LNCAP (cell line): ENCODE measurements at regions not wholly inside any gene's neighbourhood (a gene's known extent, or its start where the extent isn't known, plus 50 kb on each side); places are given as distances from the start of the nearest gene placed in this dataset.
A peak's percentile ranks its signal among the peaks of the same experiment; 100 is the strongest.

Experiments used
- TF ChIP-seq, protein P1 (sequence below): fragments of 450-650 bp; IDR thresholded peaks from 2 replicates; pipeline ENCODE4 v1.5.1; 2017; ENCODE audit warnings: mild to moderate bottlenecking

DNA sequence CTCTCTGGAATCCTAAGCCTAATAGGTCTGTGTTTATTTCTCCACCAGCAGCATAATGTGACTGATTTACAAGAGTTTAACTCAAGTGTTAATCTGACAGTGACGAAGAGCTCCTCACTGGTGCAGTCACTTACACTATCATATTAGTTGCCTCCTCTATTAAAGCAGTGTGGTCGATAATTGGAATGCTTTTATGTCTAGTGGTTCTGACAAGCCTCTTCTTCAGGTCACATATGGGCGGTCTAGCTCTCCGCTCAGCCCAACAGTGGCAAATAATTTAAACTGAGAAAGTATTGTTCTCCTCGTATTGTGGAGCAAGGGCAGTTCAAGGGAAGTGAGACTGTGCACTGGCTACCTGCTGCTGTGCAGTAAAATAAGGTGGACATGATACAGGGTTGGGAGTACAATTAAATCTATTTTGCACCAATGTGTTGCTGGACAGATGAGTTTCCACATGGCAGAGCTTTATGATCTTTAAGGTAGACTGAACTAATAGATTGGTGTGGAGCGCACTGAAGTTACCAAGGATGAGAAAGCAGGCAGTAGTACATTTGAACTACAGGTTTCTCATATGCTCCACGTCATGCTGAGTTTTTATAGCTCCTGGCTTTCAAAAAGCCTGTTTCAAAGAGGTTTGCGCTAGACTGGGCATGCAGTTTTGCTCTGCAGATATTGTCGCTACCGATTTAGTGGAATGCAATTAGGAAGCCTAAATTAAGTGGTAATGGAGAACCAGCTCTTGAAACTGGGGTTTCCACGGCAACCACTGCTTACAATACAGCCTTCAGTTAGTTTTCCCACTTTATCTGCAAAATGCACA lies 151.7 kb upstream of the POU3F3 start:
- TF ChIP-seq, protein P1, sequence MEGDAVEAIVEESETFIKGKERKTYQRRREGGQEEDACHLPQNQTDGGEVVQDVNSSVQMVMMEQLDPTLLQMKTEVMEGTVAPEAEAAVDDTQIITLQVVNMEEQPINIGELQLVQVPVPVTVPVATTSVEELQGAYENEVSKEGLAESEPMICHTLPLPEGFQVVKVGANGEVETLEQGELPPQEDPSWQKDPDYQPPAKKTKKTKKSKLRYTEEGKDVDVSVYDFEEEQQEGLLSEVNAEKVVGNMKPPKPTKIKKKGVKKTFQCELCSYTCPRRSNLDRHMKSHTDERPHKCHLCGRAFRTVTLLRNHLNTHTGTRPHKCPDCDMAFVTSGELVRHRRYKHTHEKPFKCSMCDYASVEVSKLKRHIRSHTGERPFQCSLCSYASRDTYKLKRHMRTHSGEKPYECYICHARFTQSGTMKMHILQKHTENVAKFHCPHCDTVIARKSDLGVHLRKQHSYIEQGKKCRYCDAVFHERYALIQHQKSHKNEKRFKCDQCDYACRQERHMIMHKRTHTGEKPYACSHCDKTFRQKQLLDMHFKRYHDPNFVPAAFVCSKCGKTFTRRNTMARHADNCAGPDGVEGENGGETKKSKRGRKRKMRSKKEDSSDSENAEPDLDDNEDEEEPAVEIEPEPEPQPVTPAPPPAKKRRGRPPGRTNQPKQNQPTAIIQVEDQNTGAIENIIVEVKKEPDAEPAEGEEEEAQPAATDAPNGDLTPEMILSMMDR = no peak

DNA sequence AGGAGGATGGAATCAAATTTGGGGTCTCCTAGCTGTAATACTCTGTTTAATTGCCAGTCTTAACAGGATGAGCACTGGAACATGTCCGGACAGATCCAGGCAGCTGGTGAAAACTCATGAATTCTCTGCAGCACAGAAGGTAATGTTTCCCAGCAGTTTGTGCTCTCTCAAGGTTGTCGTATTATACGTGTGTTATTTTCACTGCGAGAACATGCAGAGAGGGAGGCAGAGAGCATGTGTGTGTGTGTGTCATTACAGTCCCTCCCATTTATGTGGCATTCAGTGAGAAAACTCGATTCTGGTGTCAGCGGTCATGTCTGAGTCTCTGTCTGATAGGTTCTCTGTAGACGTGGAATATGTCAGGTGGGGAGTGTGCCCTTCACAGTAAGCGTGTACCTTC lies 150.2 kb upstream of the POU3F3 start:
- TF ChIP-seq, protein P1 = no peak

DNA sequence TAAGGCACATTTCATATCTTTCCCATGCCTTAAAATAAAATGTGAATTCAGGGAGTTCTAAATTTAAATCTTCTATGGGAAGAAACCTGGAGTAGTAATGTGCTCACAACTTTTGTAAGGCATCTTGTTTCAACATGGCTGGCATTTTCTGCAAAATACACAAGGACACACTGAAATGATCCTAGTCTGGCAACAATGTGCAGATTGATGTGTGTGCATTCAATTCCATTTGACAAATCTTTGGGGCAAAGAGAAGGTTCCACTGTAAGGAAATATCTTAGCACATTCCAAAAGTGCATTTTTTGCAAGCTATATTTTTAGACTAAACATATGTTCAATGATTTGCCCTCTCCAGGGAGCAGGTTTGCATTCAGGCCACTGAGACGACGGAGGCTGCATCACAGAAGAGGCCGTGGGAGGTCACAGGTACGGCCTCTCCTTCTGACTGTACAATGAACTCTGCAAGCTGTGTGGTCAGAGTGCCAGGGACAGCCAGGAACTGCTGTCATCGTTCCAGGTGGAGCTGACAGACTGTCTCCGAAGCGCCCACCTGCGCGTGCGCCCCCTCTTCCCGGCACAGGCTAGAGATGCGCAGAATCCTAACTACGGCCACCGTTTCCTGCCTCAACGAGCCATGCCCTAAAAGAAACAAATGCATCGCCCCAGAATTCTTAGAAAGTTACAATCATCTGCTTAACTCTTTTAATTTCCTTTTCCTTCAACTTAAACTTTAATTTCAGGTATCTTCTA lies 149.2 kb upstream of the POU3F3 start:
- TF ChIP-seq, protein P1 = no peak

DNA sequence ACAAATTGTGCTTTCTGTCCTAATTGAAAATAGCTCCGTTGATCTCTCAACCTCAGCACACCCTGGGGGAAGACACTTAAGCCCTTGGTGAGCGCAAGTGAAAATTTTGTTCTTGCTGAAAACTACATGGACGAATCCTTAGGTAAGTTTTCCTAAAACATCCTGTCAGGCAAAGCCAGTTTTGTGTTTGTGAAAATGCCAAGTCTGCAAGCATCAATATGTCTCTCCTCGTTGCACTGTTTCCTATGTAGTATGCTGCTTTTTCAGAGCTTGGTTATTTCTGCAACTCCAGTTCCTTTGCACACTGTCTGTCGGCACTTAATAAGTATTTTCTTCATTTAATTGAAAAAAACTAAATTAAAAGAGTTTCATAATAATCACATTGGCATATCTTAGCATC lies 146.9 kb upstream of the POU3F3 start:
- TF ChIP-seq, protein P1 = no peak

DNA sequence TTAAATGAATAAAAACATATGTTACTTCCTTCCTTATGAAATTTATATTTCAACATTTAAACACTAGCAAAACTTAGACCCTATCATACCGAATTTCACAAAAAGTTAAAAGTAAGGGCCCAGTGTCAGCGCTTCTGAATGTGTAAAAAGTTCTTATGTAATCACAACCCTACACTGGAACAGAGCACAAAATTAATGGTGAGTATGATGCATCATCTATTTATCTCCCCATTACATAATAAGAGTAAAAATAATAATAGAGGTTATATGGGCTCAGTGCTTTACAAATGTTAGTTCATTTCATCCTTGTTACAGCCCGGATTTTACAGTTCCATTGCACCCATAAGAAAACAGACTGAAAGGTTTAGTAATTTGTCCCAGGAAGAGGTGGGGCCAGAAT lies 144.9 kb upstream of the POU3F3 start:
- TF ChIP-seq, protein P1 = no peak

DNA sequence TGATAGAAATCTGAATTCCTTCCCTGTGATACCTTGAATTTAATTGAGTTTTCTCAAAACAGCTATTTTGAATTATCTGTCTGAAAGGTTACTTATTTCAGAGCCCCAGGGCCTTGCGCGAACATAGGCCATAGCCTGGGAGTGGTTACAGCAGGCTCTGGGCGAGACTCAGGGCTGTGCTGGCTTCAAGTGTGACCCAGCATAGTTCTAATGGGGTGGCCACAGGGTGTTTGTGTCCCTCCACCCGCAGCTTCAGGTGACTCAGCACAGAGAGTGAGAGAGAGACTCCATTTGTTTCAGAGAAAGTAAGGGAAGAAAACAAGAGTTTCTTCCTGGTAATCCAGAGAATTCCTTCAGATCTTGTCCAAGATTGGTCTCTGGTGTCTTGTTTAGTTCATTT lies 137.9 kb upstream of the POU3F3 start:
- TF ChIP-seq, protein P1 = no peak

DNA sequence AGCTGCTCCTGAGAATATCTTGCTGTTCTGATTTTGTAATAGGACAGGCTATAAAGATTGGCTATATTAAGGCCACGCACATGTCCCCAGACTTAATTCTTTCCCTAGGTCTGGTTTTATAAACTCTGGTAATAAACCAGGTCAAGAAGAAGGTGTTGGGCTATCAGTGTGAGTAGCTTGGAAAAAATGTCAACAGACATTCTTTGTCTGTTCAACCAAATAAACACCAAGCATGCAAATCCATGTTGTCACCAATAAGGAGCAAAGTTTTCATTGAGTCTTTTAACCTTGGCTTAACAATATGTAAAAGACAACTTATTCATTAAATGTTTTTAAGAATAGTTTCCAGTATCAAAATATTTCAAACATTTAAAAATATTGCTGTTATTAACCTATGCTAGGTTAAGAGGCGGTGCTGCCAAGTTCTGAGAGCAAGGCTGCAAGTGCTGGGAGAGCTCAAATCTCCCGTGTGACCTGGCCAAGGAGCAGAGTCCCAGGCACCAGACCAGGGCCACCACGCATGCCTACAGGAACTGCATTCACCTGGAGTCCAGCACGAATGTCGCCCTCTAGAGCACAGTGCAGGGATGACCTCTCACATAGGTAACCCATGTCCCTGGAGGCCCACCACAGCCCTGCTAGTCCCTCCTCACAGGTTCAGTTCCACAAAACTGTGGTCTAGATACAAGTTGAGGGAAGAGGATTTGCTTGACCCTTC lies 120.5 kb upstream of the POU3F3 start:
- TF ChIP-seq, protein P1 = peak; percentile 62
